HG03175 (cell line): ENCODE measurements at regions not wholly inside any gene's neighbourhood (a gene's known extent, or its start where the extent isn't known, plus 50 kb on each side); places are given as distances from the start of the nearest gene placed in this dataset.
"Not testable (repeated sequence)": the region's sequence is repeated elsewhere in the genome, so short reads cannot be mapped to it uniquely, and the experiment has no call there.

Source experiments
- ATAC-seq: cut with Tn5 transposase; IDR thresholded peaks from one replicate; pipeline ENCODE4 v1.9.1; 2021; ENCODE audit warnings: mild to moderate bottlenecking, moderate library complexity; ENCODE audit not compliant: unreplicated experiment

DNA sequence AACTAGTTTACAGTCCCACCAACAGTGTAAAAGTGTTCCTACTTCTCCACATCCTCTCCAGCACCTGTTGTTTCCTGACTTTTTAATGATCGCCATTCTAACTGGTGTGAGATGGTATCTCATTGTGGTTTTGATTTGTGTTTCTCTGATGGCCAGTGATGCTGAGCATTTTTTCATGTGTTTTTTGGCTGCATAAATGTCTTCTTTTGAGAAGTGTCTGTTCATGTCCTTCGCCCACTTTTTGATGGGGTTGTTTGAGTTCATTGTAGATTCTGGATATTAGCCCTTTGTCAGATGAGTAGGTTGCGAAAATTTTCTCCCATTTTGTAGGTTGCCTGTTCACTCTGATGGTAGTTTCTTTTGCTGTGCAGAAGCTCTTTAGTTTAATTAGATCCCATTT lies 77.1 kb upstream of the SLC7A14 start:
- ATAC-seq: not testable (repeated sequence)

DNA sequence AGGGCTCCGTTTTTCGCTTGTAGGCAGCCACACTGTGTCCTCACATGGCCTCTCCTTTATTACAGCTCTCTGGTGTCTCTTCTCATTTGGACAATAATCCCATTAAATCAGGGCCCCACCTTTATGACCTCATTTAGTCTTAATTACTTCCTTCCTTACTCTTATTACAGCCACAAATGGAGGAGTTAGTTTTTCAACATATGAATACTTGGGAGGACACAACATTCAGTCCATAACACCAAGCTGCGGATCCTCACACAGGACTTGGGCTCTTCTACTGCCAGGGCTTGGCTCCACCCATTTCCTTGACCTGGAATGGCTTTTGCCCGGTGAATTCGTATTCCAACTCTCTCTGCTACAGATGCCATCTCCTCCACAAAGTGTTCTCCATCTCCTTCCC lies 74.3 kb upstream of the SLC7A14 start:
- no peak for ATAC-seq

DNA sequence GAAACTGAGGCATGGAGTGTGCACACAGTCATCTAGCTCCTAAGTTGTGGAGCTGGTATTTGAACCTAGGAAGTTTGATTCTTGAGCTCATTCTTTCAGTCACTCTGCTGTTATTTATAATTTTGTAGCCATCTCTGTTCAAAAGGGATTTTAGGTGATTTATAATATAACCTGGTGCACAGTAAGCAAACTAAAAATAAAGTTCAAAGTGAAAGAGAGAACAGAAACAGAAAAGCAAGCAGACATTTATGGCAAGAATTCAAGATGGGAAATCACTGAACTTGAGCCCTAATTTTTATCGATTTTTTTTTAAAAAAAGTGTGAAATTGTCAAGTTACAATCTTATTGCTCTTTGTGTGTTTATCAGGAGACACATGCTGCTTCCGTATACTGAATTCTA lies 71.4 kb upstream of the SLC7A14 start:
- ATAC-seq: no peak

DNA sequence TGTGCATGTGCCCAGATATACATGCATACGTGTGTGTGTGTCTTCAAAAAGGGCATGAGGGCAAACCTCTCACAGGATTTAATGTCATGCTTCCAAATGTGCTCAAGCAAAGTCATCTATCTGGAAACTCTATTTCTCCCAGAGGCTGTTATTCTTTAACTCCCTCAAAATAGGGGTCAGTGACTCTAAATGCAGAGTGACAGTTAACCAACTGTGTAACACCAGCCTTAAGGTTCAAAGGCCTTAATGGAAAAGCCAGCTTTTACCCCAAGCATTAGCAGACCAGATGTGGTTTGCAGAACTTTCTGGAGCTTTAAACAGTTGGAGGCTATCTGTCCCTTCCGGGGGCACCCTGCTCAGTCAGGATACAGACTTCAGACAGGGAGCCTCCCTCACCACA lies 70.4 kb upstream of the SLC7A14 start:
- ATAC-seq: no peak

DNA sequence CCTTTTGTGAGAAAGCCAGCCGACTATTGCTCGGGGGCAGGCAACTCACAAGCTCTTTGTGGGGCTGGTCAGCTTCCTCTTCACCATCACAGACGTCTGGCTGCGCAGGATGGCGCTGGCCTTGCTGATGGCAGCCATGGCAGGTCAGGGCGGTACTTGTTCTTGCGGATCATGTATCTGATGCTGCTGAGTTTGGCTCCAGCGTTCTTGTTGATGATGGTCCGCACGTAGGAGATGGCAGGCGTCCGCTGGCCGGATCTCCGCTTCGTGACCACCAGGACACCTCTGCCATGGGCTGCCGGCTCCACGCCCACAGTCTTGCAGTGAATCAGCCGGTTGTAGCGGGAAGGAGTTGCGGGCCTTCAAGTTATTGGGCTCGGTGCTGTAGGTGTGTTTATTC lies 67.9 kb upstream of the SLC7A14 start:
- ATAC-seq: no peak

DNA sequence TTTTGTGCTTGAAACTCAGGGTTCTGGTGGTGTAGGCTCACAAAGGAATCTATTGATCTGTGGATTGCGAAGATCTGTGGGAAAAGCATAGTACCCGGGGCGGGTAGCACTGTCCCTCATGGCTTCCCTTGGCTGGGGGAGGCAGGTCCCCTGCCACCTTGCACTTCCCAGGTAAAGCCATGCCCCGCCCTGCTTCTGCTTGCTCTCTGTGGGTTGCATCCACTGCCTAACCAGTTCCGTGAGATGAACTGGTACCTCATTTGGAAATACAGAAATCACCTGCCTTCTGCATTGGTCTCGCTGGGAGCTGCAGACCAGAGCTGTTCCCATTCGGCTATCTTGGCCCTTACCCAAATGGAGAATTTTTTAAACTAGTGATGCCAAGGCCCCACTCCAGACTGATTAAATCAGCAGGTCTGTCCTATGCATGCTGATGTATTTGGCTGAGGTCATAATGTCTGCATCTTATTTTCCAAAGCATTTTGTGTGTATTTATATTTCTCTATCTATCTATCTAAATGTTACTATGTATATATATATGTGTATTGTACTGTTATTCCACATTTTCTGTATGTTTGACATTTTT lies 65.5 kb upstream of the SLC7A14 start:
- ATAC-seq: no peak

DNA sequence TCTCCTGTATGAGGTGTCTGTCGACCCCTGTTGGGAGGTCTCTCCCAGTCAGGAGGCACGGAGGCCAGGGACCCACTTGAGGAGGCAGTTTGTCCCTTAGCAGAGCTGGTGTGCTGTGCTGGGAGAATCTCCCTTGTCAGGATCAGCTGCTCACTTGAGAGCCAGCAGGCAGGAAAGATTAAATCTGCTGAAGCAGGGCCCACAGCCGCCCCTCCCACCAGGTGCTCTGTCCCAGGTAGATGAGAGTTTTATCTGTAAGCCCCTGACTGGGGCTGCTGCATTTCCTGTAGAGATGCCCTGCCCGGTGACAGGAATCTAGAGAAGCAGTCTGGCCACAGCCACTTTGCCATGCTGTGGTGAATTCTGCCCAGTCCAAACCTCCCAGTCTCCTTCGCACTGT lies 64.7 kb upstream of the SLC7A14 start:
- ATAC-seq: not testable (repeated sequence)

DNA sequence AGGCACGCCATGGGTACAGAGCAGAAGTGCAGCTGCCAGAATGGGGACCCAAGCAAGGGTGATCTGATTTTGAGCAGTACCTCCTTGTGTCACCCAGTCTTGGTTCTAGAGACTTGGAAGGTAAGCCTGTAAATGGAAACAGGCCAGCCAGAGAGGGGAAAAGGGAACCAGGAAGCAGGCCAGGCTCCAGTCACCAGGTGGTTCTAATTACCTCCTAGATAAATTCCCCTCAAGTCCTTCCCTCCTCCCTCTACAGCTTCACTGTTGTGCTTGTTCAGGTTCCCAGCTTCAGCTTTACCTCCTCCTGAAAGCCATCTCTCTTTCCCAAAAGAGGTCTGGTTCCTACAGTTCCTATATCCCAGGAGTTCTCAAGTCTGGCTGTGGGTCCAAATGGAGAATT lies 58.8 kb upstream of the SLC7A14 start:
- no peak for ATAC-seq

DNA sequence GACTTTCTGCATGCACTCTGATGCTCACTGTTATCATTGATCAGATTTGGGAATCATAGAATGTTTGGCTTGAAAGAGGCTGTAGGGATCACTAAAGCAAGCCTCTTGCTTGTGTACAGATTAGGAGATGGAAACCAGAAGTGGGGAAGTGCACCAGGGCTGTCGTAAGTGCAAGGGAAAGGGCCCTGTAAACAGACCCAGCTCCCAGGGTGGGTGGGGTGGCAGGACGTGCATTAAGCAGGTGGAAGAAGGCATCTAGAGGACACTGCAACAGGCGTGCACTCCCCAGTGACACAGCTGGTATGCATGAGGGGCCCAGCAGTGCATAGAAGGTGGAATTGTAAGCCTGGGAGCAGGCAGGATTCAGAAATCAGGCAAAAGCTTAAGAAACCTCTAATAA lies 58.0 kb upstream of the SLC7A14 start:
- ATAC-seq: no peak

DNA sequence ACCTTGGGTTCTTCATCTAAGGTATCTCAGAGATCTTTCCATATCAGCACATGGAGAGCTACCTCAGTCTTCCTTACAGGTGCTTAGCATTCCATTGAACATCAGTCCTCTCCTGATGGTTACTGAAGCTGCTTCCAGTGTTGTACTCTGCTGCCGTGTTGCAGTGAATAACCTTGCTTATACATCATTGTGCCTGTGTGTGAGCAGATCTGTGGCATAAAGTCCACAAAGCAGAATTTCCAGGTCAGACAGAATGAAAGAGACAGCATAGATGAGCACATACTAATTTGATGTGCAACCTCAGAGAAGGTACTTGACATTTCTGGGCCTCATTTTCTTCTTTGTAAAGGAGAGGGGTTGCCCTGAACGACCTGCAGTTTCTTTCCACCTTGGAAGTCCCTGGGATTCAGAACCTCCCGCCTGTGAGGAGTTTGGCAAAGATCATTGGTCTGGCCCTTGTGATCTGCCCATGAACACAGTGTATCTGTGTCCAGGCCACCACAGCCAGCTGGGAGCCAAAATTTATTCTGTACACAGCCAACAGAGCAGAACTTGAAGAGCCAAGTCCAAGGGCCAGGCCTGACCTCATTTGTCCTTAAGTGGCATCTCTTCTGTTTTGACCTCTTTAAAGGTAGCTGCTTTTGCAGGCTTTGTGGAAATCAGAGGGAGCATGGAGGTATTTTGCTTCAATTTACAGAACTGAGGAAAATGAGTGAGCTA lies 57.2 kb upstream of the SLC7A14 start:
- ATAC-seq: no peak

DNA sequence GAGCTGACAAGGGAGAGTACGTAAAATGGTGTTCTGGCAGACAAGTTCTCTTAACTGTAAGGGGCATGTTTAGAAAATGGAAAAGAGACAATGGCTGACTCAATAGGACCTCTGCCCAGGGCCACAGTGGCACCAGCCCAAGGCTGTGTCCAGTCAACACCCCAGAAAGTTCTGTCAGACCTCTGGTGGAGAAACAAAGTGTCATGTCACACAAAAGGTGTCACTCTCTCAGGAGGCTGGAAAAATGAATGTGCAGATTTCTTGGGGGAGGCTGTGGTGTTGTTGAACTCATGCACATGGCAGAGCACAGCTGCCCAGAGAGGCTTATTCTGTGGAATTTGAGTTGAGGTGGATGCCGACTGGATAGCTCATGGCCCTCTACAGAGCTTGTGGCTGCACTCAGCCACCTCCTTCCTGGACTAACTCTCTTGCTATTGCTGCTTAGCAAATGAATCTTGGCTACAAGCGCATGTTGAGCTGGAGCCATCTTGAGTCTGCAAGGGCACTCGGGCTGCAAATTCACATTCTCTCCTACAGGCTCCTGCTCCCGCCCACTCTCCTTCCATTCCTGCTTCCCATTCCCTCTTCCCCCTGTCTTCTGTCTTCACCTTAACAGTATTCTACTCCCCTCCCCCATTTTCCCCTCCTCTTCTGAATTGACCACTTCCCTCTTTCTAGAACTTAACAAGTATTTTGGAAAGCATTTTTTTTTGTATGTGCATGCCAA lies 55.8 kb upstream of the SLC7A14 start:
- no peak for ATAC-seq

DNA sequence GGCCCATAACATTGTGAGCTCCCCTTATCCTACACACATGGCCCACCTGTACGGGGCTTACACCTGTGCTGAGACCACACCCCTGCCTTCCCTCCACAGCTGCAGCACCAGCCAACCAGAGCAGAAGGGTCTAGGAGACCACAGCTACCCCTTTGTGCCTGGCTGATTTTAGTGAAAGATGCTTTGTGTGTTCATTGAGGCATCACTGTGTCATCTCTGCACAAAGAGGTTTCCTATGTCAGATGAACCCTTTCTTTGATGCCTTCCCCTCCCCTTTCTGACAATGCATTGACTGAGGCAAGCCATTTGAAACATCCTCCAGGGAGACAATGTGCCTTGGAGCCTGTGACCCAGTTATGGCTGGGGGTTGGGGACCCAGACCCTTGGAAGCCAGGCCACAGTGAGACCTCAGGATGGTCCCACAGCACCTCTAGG lies 54.9 kb upstream of the SLC7A14 start:
- no peak for ATAC-seq

DNA sequence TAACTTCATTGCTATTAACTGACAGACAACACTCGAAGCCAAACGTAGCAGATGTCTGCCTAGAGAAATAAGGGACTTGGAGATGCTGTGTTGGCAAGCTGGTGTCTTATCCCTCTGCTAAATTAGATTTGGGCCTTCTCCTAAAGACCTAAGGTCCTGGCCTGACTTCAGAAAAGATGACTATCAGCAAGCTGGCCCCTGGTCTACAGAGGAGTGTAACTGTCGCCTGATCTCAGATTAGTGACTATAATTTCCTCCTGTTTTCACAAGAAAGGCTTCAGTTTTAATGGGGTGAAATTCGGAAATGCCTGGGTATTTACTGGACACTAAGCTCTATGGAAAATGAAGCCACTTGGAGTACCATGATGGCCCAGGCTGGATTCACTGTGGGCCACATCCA lies 53.1 kb upstream of the SLC7A14 start:
- ATAC-seq: no peak

DNA sequence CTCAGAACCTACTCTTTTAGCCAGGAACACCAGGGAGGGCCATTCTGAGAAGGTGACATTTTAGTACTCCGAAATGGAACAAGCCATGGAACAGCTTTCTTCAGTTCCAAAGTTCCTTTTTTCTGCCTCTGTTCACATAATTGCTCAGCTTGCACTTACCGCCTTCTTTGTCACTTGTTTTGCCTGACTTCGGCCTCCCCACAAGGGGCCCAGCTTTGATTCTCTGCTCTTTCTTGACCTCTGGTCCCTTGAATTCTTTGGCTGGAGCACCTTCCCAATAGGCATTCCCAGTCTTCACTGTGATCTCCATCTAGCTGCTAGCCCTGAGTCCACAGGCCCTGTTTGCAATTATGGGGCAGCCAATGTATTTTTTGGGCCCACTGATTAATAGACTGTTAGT lies 51.4 kb upstream of the SLC7A14 start:
- ATAC-seq: no peak

DNA sequence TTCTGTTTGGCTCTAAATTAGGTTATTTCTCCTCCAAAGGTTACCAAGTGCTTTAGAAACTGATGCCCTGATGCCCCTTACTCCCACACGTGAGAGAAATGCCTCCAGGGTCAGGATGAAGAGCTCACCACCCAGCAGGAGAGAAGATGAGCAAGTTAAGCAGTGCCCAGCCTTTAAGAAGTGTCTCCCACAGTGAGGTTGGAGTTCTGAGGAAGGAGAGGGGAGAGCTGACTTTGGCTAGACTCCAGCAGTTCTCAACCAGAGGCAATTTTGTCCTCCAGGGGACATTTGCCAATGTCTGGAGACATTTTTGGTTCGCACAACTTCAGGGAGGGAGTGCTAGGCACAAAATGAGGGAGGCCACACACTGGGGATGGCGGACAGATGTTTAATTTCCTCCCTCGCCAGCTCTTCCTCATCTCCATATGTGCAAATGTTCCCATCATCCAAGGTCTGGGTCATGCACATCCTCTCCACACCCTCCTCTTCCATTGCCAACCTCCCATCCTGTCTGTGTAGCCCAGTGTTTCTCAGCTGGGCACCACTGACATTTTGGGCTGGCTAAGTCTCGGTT lies 50.6 kb upstream of the SLC7A14 start:
- ATAC-seq: no peak
